ENCODE measurements at regions not wholly inside any gene's neighbourhood (a gene's known extent, or its start where the extent isn't known, plus 50 kb on each side); places are given as distances from the start of the nearest gene placed in this dataset.

GRCh38 chr1:29646161-29646775, 409.9 kb downstream of the PTPRU start:
- no peak for TF ChIP-seq BHLHE40 (IDR thresholded peaks at IDR 0.05; ENCODE audit: borderline replicate concordance)
- TF ChIP-seq LEF1 (IDR thresholded peaks at IDR 0.05; ENCODE audit: borderline replicate concordance), result no peak
- TF ChIP-seq ELF4 (IDR thresholded peaks at IDR 0.05), result no peak
- TF ChIP-seq NFRKB (IDR thresholded peaks at IDR 0.05), result no peak
- no peak for TF ChIP-seq TARDBP (IDR thresholded peaks at IDR 0.05)
